ENCODE measurements at regions not wholly inside any gene's neighbourhood (a gene's known extent, or its start where the extent isn't known, plus 50 kb on each side); places are given as distances from the start of the nearest gene placed in this dataset.

- no peak for DNase-seq
- Histone ChIP-seq H3K9me3 (peaks cover 0 to 21% (median 8%) of the 10 kb centered on the region in 8 donors), H3K27me3 (replicated peaks in 1 of 7) (no peaks in the 10 kb centered on the region), H3K36me3 (no peaks in the 10 kb centered on the region), H3K27ac (no peak overlapping the region), H3K4me3 (no peak overlapping the region), H3K4me1 (no peaks in the 10 kb centered on the region)
- intact Hi-C loops (cut with DNase I; ENCODE audit: low total_unique reads): no loop called here
- 68 to 90% (median 77%) methylated on average over 5 of the region's 5 CpGs for WGBS, 5 donors
- TF ChIP-seq POLR2A (IDR thresholded peaks at IDR 0.05) (no peak), CTCF (IDR thresholded peaks at IDR 0.05 in 8 of 11, conservative IDR thresholded peaks at IDR 0.05 in 3 of 11) (no peak), POLR2AphosphoS5 (IDR thresholded peaks at IDR 0.05) (no peak)
These were observed 75.8 kb upstream of the SLC14A2 start for GRCh38 chr18:45539491-45539891.

GRCh38 chr18:45540125-45540524 lies 75.2 kb upstream of the SLC14A2 start:
- Histone ChIP-seq H3K4me1 (no peaks in the 10 kb centered on the region), H3K27me3 (replicated peaks in 1 of 7) (no peaks in the 10 kb centered on the region), H3K27ac (no peak overlapping the region), H3K4me3 (no peak overlapping the region), H3K9me3 (peaks cover 0 to 21% (median 8%) of the 10 kb centered on the region in 8 donors), H3K36me3 (no peaks in the 10 kb centered on the region)
- intact Hi-C loops (cut with DNase I; ENCODE audit: low total_unique reads): no loop called here
- no peak for DNase-seq
- WGBS, 5 donors: 79 to 90% (median 89%) methylated on average over 7 of the region's 7 CpGs
- TF ChIP-seq POLR2A (IDR thresholded peaks at IDR 0.05) (no peak), CTCF (IDR thresholded peaks at IDR 0.05 in 8 of 11, conservative IDR thresholded peaks at IDR 0.05 in 3 of 11) (no peak), POLR2AphosphoS5 (IDR thresholded peaks at IDR 0.05) (no peak)

GRCh38 chr18:45541421-45541820 lies 73.9 kb upstream of the SLC14A2 start:
- H3K36me3 ChIP-seq: no peaks in the 10 kb centered on the region
- TF ChIP-seq CTCF (IDR thresholded peaks at IDR 0.05 in 8 of 11, conservative IDR thresholded peaks at IDR 0.05 in 3 of 11): no peak
- no peak for TF ChIP-seq POLR2A (IDR thresholded peaks at IDR 0.05)
- TF ChIP-seq POLR2AphosphoS5 (IDR thresholded peaks at IDR 0.05): no peak
- peaks cover 0 to 21% (median 8%) of the 10 kb centered on the region in 8 donors for H3K9me3 ChIP-seq
- no peak for DNase-seq
- H3K27me3 ChIP-seq (replicated peaks in 1 of 7): no peaks in the 10 kb centered on the region
- intact Hi-C loops (cut with DNase I; ENCODE audit: low total_unique reads): no loop called here
- 79 to 94% (median 86%) methylated on average over 2 of the region's 2 CpGs for WGBS, 5 donors
- H3K4me1 ChIP-seq: no peaks in the 10 kb centered on the region
- H3K4me3 ChIP-seq: no peak overlapping the region
- H3K27ac ChIP-seq: no peak overlapping the region

- Histone ChIP-seq H3K36me3 (no peaks in the 10 kb centered on the region), H3K27me3 (replicated peaks in 1 of 7) (no peaks in the 10 kb centered on the region), H3K4me3 (no peak overlapping the region), H3K9me3 (peaks cover 0 to 21% (median 8%) of the 10 kb centered on the region in 8 donors), H3K27ac (no peak overlapping the region), H3K4me1 (no peaks in the 10 kb centered on the region)
- 85 to 93% (median 89%) methylated on average over 5 of the region's 5 CpGs for WGBS, 5 donors
- intact Hi-C loops (cut with DNase I; ENCODE audit: low total_unique reads): no loop called here
- DNase-seq: no peak
- TF ChIP-seq POLR2AphosphoS5 (IDR thresholded peaks at IDR 0.05) (no peak), POLR2A (IDR thresholded peaks at IDR 0.05) (no peak), CTCF (IDR thresholded peaks at IDR 0.05 in 8 of 11, conservative IDR thresholded peaks at IDR 0.05 in 3 of 11) (no peak)
These were observed 73.2 kb upstream of the SLC14A2 start for GRCh38 chr18:45542043-45542442.
